Kidney capillary endothelial cell (primary cell): ENCODE measurements at regions not wholly inside any gene's neighbourhood (a gene's known extent, or its start where the extent isn't known, plus 50 kb on each side); places are given as distances from the start of the nearest gene placed in this dataset.

Experiments used
- DNase-seq: peaks from one replicate; pipeline ENCODE4 v3.0.0-alpha.2; 2018; ENCODE audit warnings: low spot score

DNA sequence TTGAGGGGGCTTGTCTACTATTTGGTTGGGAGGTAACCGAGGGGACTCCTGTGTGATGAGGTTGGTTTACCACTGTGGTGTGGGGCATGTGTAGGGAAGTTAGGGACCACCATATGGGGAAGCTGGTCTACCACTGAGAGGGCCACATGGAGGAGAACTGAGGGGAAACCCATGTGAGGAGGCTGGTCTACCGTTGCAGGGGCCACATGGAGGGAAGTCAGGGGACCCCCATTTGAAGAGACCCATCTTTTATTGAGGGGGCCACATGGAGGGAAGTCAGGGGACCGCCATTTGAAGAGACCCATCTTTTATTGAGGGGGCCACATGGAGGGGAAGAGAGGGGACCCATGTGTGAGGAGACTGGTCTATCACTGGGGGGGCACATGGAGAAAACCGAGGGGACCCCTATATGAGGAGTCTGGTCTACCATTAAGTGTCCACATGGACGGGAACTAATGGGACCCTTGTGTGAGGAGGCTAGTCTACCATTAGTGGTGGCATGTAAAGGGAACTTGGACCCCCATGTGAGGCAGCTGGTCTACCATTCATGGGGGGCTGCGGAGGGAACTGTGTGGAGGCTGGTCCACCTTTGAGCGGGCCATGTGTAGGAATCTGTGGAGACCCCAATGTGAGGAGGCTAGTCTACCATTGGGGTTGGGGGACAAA is 165.5 kb downstream of the FBLN2 start:
- DNase-seq, result no peak

DNA sequence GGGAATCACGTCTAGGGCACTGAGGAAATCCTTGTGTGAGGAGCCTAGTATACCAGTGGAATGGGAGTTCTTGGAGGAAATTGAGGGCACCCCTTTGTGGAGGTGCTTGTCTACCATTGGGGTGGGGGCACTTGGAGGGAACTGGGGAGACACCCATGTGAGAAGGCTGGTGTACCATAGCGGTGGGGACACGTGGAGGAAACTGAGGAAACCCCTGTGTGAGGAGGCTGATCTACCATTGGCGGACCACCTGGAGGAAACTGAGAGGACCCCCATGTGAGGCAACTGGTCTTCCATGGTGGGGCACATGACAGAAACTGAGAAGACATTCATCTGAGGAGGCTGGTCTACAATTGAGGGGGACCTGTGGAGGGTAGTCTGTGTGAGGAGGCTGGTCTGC is 164.5 kb downstream of the FBLN2 start:
- no peak for DNase-seq

DNA sequence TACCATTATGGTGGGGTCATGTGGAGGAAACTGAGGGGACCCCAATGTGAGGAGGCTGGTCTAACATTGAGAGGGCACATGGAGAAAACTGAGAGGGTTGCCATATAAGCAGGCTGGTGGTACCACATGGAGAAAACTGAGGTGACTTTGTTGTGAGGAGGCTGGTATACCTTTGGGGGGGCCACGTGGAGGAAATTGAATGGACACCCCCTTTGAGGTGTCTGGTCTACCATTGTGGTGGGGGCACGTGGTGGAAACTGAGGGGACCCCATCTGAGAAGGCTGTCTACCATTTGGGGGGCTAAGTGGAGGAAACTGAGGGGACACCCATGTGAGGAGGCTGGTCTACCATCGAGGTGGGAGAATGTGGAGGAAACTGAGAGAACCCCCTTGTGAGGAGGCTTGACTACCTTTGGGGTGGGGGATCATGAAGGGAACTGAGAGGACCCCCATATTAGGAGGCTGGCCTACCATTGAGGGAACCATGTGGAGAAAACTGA is 163.8 kb downstream of the FBLN2 start:
- no peak for DNase-seq

DNA sequence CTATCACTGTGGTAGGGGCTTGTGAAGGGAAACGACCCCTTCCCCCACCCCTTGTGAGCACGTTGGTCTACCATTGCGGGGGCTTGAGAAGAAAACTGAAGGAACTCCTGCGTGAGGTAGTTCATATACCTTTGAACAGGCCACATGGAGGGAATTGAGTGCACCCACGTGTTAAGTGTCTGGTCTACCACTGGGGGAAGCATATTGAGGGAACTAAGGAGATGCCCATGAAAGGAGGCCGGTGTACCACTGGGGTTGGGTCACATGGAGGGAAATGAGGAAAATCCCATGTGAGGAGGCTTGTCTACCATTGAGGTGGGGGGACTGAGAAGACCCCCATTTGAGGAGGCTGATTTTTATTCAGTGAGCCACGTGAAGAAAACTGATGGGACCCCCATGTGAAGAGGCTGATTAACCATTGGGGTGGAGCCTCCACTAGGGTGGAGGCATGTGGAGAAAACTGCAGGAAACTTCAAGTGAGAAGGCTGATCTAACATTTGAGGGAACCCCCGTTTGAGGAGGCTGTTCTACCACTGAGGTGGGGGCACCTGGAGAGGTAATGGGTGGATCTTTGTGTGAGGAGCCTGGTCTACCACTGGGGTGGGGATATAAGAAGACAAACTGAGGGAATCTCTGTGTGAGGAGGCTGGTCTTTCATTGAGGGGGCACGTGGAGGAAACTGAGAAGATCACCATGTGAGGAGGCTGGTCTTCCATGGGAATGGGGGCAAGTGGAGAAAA is 163.2 kb downstream of the FBLN2 start:
- DNase-seq, result no peak

DNA sequence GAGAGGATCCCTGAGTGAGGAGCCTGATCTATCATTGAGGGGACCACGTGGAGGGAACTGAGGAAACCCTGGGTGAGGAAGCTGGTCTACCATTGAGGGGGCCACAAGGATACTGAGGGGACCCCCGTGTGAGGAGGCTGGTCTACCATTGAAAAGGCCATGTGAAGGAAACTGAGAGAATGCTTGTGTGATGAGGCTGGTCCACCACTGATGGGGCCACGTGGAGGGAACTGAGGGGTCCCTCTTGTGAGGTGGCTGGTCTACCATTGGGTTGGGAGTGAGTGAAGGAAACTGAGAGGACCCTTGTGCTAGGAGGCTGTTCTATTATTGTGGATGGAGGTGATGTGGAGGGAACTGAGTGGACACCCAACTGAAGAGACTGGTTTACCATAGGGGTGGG is 161.3 kb downstream of the FBLN2 start:
- DNase-seq, result no peak

DNA sequence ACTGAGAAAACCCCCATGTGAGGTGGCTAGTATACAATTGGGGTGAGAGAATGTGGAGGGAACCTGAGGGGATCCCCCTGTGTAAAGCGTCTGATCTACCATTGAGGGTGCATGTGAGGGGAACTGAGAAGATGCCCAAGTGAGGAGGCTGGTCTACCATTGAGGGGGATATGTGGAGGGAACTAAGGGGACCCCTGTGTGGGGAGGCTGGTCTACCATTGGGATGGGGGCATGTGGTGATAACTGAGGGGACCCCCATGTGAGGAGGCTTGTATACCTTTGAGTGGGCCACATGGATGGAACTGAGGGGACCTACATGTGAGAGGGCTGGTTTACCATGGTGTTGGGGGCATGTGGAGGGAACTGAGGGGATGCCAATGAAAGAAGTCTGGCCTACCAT is 160.8 kb downstream of the FBLN2 start:
- DNase-seq, result no peak

DNA sequence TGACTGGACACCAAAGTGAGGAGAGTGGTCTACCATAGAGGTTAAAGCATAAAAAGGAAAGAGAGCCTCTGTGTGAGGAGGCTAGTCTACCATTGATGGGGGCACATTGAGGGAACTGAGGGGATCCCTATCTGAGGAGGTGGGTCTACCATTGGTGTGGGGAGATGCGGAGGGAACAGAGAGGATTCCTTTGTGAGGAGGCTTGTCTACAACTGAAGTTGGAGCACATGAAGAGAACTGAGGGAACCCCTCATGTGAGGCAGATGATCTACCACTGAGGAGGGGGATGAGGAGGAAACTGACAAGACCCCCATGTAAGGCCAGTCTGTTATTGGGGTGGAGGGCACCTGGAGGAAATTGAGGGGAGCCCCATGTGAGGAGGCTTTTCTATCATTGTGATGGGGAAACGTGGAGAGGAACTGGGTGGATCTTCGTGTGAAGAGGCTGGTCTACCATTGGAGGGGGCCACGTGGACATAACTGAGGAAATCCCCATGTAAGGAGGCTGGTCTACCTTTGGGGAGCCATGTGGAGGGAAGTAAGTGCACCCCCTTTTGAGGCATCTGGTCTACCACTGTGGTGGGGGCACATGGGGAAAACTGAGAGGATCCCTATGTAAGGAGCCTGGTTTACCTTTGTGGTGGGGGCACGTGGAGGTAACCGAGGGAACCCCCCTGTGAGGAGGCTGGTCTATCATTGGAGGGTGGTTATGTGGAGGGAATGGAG is 160.1 kb downstream of the FBLN2 start:
- no peak for DNase-seq

DNA sequence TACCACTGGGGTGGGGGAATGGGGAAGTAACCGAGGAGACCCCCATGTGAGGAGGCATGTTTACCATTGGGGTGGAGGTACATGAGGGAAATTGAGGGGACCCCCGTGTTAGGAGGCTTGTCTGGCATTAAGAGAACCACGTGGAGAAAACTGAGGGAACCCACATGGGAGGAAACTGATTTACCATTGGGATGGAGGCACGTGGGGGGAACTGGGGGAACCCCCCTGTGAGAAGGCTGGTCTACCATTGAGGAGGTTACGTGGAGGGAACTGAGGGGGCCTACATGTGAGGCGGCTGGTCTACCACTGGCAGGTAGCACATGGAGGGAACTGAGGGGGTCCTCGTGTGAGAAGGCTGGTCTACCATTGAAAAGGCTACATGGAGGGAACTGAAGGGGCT is 159.4 kb downstream of the FBLN2 start:
- DNase-seq, result no peak

DNA sequence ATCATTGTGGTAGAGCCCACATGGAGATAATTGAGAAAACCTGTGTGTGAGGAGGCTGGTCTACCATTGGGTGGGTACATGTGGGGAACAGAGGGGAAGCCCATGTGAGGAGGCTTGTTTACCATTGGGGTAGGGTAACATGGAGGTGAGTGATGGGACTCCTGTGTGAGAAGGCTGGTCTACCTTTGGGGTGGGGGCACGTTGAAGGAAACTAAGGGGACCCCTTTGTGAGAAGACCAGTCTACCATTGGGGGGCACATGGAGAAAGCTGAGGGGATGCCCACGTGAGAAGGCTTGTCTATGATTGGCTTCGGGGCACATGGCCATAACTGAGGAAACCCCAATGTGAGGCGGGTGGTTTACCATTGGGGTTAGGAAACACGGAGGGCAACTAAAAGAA is 158.5 kb downstream of the FBLN2 start:
- DNase-seq, result no peak

DNA sequence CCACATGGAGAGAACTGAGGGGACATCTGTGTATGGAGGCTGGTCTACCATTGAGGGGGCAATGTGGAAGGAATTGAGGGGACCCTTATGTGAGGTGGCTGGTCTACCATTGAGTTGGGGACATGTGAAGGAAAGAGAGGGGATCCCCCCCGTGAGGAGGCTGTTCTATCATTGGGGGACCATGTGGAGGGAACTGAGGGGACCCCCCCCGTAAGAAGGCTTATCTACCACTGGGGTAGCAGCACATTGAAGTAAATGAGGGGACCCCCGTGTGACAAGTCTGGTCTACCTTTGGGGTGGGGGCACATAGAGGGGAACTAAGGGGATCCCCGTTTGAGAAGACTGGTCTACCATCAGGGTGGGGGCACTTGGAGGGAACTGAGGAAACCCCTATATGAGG is 158.0 kb downstream of the FBLN2 start:
- no peak for DNase-seq

DNA sequence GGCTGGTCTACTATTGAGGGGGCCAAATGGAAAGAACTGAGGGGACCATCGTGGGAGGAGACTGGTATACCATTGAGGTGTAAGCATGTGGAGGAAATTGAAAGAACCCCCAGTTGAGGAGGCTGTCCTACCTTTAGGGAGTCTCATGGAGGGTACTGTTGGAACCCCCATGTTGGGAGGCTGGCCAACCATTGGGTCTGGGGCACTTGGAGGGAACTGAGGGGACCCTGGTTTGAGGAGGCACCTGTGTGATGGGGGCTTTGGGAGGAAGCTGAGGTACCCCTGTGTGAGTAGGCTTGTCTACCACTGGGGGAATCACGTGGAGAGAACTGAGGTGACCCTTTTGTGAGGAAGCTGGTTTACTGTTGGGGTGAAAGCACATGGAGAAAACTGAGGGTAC is 157.5 kb downstream of the FBLN2 start:
- no peak for DNase-seq

DNA sequence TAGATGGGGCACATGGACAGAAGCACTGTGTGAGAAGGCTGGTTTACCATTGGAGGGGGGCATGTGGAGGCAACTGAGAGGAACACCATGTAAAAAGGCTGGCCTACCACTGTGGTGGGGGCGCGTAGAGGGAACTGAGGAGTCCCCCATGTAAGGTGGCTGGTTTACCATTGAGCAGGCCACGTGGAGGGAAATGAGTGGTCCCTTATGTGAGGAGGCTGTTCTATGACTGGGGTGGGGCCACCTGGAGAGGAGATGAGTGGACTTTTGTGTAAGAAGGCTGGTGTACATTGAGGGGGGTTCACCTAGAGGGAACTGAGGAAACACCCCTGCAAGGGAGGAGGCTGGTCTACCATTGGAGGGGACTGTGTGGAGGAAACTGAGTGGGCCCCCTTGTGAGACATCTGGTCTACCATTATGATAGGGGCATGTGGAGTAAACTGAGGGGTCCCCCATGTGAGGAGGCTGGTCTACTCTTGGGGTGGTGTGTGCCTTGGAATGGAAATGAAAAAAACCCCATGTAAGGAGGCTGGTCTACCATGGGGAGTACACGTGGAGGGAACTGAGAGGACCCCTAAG is 156.9 kb downstream of the FBLN2 start:
- DNase-seq, result no peak

DNA sequence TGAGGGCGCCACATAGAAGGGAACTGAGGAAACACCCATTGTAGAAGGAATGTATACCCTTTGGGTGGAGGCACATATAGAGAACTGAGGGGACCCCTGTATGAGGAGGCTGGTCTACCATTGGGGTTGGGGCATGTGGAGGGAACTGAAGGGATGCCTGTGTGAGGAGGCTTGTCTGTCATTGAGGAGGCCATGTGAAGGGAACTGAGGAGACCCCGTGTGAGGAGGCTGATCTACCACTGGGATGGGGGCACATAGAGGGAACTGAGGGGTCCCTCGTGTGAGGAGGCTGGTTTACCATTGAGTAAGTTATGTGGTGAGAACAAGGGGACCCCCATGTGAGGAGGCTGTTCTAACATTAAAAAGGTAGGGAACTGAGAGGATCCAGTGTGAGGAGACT is 156.1 kb downstream of the FBLN2 start:
- DNase-seq, result no peak

DNA sequence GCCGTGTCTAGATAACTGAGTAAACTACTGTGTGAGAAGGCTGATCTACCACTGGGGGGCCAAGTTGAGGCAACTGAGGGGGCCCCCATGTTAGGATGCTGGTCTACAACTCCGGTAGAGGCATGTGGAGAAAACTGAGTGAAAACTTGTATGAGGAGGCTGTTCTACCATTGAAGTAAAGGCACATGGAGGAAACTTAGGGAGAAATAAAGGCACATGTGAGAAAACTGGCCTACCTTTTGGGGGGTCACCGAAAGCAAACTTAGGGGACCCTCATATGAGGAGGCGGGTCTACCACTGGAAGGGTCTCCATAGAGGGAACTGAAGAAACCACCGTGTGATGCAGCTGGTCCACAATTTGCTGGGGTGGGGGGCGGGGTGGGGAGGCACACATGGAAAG is 155.2 kb downstream of the FBLN2 start:
- no peak for DNase-seq

DNA sequence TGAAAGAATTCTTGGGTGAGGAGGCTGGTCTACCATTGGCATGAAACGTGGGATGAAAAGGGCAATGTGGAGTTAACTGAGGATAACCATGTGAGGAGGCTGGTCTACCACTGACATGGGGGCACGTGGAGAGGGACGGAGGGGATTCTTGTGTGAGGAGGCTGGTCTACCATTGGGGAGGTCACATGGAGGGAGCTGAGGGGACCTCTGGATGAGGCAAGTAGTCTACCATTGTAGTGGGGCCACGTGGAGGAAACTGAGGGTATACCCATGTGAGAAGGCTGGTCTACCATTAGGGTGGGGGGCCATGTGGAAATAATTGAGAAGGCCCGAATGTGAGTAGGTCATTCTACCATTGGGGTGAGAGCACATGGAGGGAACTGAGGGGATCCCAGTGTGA is 154.1 kb downstream of the FBLN2 start:
- no peak for DNase-seq

DNA sequence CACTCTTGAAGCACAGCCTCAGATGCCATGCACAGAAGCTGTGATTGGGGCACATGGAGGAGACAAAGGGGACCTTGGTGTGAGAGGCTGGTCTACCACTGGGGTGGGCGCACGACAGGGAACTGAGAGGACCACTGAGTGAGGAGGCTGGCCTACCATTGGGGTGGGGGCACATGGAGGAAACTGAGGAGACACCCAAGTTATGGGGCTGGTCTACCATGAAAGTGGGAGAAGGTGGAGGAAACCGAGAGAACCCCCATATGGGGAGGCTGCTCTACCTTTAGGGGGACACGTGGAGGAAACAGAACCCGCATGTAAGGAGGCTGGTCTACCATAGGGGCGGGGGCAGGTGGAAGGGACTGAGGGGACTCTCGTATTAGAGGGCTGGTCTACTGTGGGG is 153.4 kb downstream of the FBLN2 start:
- DNase-seq, result no peak

DNA sequence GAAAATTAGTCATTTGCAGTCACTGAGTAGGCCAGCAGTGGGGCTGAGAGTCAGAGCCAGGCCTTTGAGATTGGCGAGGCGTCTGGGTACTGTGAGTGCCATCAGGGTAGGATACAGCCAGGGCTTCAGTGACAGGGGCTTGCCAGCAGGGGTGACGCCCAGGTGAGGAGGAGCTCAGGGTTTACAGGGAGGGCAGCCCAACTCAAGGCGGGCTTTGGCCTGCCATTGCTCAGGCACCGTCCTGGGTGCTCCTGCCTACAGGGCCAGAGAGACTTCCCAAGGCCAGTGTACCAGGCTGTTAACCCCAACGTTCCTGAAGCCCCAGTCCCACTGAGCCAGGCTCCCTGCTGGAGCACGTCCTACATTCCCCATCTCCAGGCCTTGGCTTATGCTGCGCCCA is 152.0 kb downstream of the FBLN2 start:
- no peak for DNase-seq

DNA sequence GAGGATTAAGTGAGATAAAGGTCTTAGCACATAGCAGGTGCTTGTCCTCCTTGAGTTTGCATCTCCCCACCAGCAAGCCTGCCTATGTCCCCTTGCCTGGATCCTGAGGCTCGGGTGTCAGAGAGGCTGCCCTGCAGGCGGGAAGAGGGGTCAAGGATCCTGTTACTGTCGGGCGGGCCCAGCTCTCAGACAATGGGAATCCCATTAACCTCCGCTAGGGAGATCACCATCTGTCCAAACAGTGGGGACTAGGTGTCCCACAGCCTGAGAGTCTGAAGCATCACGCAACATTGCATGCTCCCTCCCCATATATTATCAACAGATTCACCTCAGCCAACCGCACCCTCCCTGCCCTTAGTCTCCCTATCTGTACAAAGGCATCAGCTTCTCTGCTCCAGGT is 151.4 kb downstream of the FBLN2 start:
- no peak for DNase-seq

DNA sequence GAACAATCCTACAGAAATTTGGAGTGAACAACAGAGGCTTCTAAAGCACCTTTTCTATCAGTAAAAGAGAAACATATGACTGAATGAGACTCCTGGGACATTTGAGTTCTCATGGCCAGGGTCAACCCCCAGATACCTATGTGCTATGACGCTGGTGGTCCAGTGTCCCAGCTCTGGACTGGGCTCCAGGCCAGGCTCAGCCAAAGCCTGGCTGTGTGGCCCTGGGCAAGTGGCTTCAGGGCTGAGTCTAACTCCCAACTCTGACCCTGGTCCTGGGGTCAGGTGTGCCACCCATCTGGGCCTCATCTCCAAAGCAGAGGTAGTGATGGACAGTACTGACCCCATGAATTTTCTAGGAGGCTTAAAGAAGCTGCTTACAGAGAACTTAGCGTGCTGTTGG is 147.8 kb downstream of the FBLN2 start:
- DNase-seq, result no peak

DNA sequence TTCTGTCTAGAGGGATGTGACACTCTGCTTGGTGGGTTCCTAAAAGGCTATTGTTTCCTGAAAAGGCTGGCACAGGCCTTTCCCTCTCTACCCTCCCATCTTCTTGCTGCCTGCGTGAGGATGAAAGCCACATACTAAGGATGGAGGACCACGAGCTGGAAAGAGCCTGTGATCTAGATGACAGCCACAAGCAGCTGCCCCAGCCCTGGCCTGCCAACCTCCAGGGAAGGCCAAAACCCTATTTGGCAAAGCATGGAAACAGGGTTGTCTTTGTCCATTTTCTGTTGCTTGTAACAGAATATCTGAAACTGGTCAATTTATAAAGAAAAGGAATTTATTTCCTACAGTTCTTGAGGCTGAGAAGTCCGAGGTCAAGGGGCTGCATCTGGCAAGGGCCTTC is 144.5 kb downstream of the FBLN2 start:
- no peak for DNase-seq

DNA sequence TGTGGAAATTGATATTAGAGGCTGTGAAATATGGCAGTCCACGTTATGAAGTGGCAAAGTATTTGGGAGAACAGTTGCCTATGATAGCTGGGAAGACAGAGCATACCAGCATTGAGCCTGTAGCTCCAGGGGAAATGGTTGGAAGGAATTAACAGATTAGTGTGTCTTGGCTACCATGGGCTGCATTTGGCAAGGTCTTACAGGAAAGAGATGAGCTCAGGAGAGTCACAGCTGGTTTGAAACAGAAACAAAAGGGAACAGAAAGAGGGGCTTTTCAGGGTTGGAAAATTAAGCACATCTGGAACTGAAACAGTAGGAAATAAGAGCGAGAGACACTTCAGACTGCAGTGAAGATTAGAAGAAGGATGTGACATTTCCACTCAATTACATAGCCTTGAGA is 141.7 kb downstream of the FBLN2 start:
- DNase-seq, result no peak

DNA sequence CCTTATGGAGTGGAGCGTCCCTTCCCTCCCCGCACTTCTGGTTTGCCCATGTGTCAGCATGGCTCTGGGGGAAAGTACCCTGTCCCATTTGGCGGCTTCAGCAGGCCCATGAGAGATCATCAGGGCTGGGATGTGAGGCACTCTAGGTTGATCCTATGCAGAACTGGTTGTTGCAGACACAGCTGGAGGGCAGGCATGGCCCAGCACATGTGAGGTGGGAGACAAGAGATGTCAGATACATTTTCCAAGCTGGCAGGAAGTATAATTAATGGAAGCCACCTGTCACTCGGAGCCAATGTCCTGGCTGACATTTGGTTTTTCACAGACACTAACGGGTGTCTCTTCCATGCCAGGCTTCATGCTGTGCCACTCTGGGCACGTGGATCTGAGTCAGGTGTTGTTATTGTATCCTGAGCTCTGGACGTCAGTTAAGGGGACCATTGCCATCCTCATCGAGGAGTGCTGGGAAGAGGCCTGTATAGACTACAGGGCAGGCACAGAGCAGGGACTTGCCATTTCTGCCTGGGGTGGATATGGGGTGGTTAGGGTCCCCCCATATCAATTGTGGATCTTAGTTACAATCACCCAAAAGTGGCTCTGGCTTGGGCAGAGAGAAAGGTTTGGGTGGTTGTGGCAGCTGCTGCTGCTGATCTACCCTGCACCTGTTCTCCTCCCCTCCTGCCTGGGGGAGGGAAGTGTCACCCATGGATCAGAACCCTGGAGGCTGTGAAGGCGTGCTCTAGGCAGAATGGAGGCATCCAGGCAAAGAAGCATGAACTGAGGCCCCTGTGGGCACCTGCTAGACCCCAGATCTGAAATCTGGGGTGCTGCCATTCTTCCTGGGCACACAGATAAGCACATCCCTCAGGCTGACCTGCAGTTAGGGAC is 140.7 kb downstream of the FBLN2 start:
- no peak for DNase-seq
